Heart left ventricle (tissue), 13 donors: ENCODE measurements at regions not wholly inside any gene's neighbourhood (a gene's known extent, or its start where the extent isn't known, plus 50 kb on each side); places are given as distances from the start of the nearest gene placed in this dataset.

Source experiments
- POLR2A ChIP-seq, 2 donors: fragments of 450-650 bp; IDR thresholded peaks; one replicate each; pipeline ENCODE4 v1.6.1; 2017; ENCODE audit warnings: antibody characterized with exemption in 2 of 2, mild to moderate bottlenecking in 2 of 2, moderate library complexity in 2 of 2
- TF ChIP-seq, protein P1 (sequence below), 12 donors: fragments of 200-600 bp; sonication (generic) in 4 of 12; IDR thresholded peaks; one replicate each; pipeline versions ENCODE4 v1.5.0 to v1.8.0; 2018 to 2022; ENCODE audit warnings: antibody characterized with exemption in 12 of 12, mild to moderate bottlenecking in 5 of 12
- donor health status: ischemic (EF 13 %, LVEDD 7.1; RV severe dilation, severe dysfunction).
- donor health status: DM: no; HTN: yes; CAD: no.
- donor health status: DM: no; HTN: no; CAD: no.
- donor health status: ischemic (EF 25% LVEDD 6.9; RV normal size, moderate dysfunction).
- donor health status: ischemic (EF 25% LVEDD 5.7; RV mildly dilated, moderate dysfunction).
- donor health status: ischemic (EF 35%, LVEDD 5.7; RV mildly dilated, moderate dysfunction).
- donor health status: nonischemic (EF 11% LVEDD 7.7; RV severe dilation, severe dysfunction).
- donor health status: DM: yes; HTN: yes; CAD: no.
- donor health status: PGD.
- donor health status: ischemic (EF 29% LVEDD 5.4; RV normal size, mild dysfunction).
- donor health status: nonischemic (EF 23%, LVEDD 6.1; RV moderate dilation, normal function).

DNA sequence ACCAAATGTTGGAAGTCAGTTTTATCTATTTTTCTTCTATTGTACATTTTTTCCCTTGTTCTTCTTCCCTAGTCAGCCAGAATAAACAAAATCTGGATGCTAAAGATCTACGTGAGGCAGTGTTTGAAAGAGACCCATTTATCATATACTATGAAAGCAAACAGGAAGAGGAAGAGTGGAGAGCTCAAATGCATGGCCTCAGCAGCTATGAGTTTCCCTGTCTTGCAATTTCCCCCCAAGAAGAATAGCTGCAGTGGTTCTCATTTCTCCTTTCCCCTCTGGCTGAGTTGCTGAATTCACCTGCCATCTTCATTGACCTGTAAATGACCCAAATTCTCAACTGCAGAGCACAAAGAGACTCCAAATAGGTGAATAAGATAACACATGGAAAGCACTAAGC is 347.1 kb upstream of the NRP1 start:
- TF ChIP-seq, protein P1, sequence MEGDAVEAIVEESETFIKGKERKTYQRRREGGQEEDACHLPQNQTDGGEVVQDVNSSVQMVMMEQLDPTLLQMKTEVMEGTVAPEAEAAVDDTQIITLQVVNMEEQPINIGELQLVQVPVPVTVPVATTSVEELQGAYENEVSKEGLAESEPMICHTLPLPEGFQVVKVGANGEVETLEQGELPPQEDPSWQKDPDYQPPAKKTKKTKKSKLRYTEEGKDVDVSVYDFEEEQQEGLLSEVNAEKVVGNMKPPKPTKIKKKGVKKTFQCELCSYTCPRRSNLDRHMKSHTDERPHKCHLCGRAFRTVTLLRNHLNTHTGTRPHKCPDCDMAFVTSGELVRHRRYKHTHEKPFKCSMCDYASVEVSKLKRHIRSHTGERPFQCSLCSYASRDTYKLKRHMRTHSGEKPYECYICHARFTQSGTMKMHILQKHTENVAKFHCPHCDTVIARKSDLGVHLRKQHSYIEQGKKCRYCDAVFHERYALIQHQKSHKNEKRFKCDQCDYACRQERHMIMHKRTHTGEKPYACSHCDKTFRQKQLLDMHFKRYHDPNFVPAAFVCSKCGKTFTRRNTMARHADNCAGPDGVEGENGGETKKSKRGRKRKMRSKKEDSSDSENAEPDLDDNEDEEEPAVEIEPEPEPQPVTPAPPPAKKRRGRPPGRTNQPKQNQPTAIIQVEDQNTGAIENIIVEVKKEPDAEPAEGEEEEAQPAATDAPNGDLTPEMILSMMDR (IDR thresholded peaks at IDR 0.05) = no peak
- no peak for TF ChIP-seq POLR2A (IDR thresholded peaks at IDR 0.05)
